ENCODE measurements at regions not wholly inside any gene's neighbourhood (a gene's known extent, or its start where the extent isn't known, plus 50 kb on each side); places are given as distances from the start of the nearest gene placed in this dataset.

- 62 to 76% (median 68%) methylated on average over 8 of the region's 8 CpGs for WGBS, 5 donors
- Histone ChIP-seq H3K27me3 (replicated peaks in 1 of 7) (no peaks in the 10 kb centered on the region), H3K27ac (no peak overlapping the region), H3K4me1 (no peaks in the 10 kb centered on the region), H3K9me3 (no peaks in the 10 kb centered on the region), H3K36me3 (no peaks in the 10 kb centered on the region), H3K4me3 (no peak overlapping the region)
- intact Hi-C loops (cut with DNase I; ENCODE audit: low total_unique reads), result no loop called here
- TF ChIP-seq POLR2AphosphoS5 (IDR thresholded peaks at IDR 0.05), result no peak
- no peak for TF ChIP-seq CTCF (IDR thresholded peaks at IDR 0.05 in 8 of 11, conservative IDR thresholded peaks at IDR 0.05 in 3 of 11)
- TF ChIP-seq POLR2A (IDR thresholded peaks at IDR 0.05), result no peak
- DNase-seq, result no peak
Observed at GRCh38 chr5:159851053-159851452, 65.2 kb upstream of the ADRA1B start.

- no peak for DNase-seq
- no peaks in the 10 kb centered on the region for H3K9me3 ChIP-seq
- TF ChIP-seq POLR2A (IDR thresholded peaks at IDR 0.05) (no peak), POLR2AphosphoS5 (IDR thresholded peaks at IDR 0.05) (no peak), CTCF (IDR thresholded peaks at IDR 0.05 in 8 of 11, conservative IDR thresholded peaks at IDR 0.05 in 3 of 11) (no peak)
- H3K4me3 ChIP-seq, result no peak overlapping the region
- no peaks in the 10 kb centered on the region for H3K36me3 ChIP-seq
- intact Hi-C loops (cut with DNase I; ENCODE audit: low total_unique reads), result no loop called here
- H3K27ac ChIP-seq, result no peak overlapping the region
- H3K27me3 ChIP-seq (replicated peaks in 1 of 7), result no peaks in the 10 kb centered on the region
- H3K4me1 ChIP-seq, result no peaks in the 10 kb centered on the region
- 87 to 98% (median 91%) methylated on average over 2 of the region's 2 CpGs for WGBS, 5 donors
Observed at GRCh38 chr5:159854916-159855315, 61.4 kb upstream of the ADRA1B start.

GRCh38 chr5:159855476-159856191 lies 60.6 kb upstream of the ADRA1B start:
- 79 to 90% (median 88%) methylated on average over 5 of the region's 5 CpGs for WGBS, 5 donors
- DNase-seq, result no peak
- Histone ChIP-seq H3K4me1 (no peaks in the 10 kb centered on the region), H3K4me3 (no peak overlapping the region), H3K27ac (no peak overlapping the region), H3K36me3 (no peaks in the 10 kb centered on the region), H3K9me3 (no peaks in the 10 kb centered on the region), H3K27me3 (replicated peaks in 1 of 7) (peaks cover 0 to under 1% (median 0%) of the 10 kb centered on the region in 7 donors)
- intact Hi-C loops (cut with DNase I; ENCODE audit: low total_unique reads), result no loop called here
- TF ChIP-seq POLR2A (IDR thresholded peaks at IDR 0.05), result no peak
- no peak for TF ChIP-seq POLR2AphosphoS5 (IDR thresholded peaks at IDR 0.05)
- no peak for TF ChIP-seq CTCF (IDR thresholded peaks at IDR 0.05 in 8 of 11, conservative IDR thresholded peaks at IDR 0.05 in 3 of 11)

GRCh38 chr5:159858871-159859270 lies 57.4 kb upstream of the ADRA1B start:
- DNase-seq, result no peak
- H3K9me3 ChIP-seq, result no peaks in the 10 kb centered on the region
- WGBS, 5 donors, result 62 to 92% (median 77%) methylated on average over 2 of the region's 2 CpGs

More at GRCh38 chr5:159858871-159859270, 57.4 kb upstream of the ADRA1B start:
- intact Hi-C loops (cut with DNase I; ENCODE audit: low total_unique reads), result no loop called here
- no peak overlapping the region for H3K4me3 ChIP-seq
- no peak for TF ChIP-seq POLR2AphosphoS5 (IDR thresholded peaks at IDR 0.05)
- no peak for TF ChIP-seq POLR2A (IDR thresholded peaks at IDR 0.05)
- no peak overlapping the region for H3K27ac ChIP-seq
- H3K27me3 ChIP-seq (replicated peaks in 1 of 7), result peaks cover 0 to 13% (median 0%) of the 10 kb centered on the region in 7 donors
- H3K36me3 ChIP-seq, result no peaks in the 10 kb centered on the region
- H3K4me1 ChIP-seq, result no peaks in the 10 kb centered on the region
